K562 (cell line): ENCODE measurements at regions not wholly inside any gene's neighbourhood (a gene's known extent, or its start where the extent isn't known, plus 50 kb on each side); places are given as distances from the start of the nearest gene placed in this dataset.

Experiments used
- ATAC-seq: fragments of 200-7000 bp; cut with Tn5 transposase; 3 replicates; pipeline ENCODE4 v1.9.1; 2020; ENCODE audit warnings: moderate library complexity
- BruUV-seq: library from RNA; stranded (reverse); fragments of 400-500 nt; replicated peaks from 2 replicates; lab custom pipeline; 2021; lab: Mats Ljungman, UMichigan
- CTCF ChIA-PET: fragments of 300-600 bp; formaldehyde crosslinking; extraction: SDS; loops from one replicate; lab custom pipeline; 2021; ENCODE audit warnings: low intra/inter-chr PET ratio; lab: Yijun Ruan, JAX
- POLR2A ChIA-PET: fragments of 300-600, 350-650 bp; sonication (Branson Sonifier 250); formaldehyde crosslinking; extraction: SDS; loops from one replicate; lab custom pipeline; 2021; ENCODE audit warnings: antibody characterized with exemption, inconsistent platforms; lab: Yijun Ruan, JAX
- DNase-seq, 4 experiments: peaks; one replicate each; pipeline versions ENCODE4 v3.0.0 to v3.0.0-alpha.2; 2011 to 2018; ENCODE audit warnings: low spot score in 3 of 4, mixed read lengths in 3 of 4; ENCODE audit errors: extremely low read depth in 1 of 4
- FAIRE-seq: peaks from 2 replicates; lab custom pipeline; 2011; peaks lifted over from hg19 to GRCh38; lab: Jason Lieb, UNC
- H2AFZ ChIP-seq: 2 replicates; pipeline ENCODE4 v1.6.0; 2011; ENCODE audit warnings: low read depth, low read length, control low read depth, inconsistent platforms
- H3K27ac ChIP-seq: fragments of 200-600 bp; 3 replicates; pipeline ENCODE4 v1.8.0; 2011; ENCODE audit warnings: low read depth, mild to moderate bottlenecking, control low read depth, inconsistent platforms, low read length, moderate library complexity, mixed read lengths; ENCODE audit errors: extremely low read depth
- H3K27me3 ChIP-seq, 2 experiments: fragments of 300-600 bp in 1 of 2; 2 replicates in 1 of 2; 3 replicates in 1 of 2; pipeline versions ENCODE4 v1.6.0 to v1.8.0; 2011; ENCODE audit warnings: inconsistent platforms in 2 of 2, low read length in 2 of 2, mild to moderate bottlenecking in 1 of 2, mixed read lengths in 1 of 2, moderate library complexity in 1 of 2; ENCODE audit not compliant: control insufficient read depth in 2 of 2, insufficient read depth in 2 of 2
- H3K36me3 ChIP-seq: fragments of 300-600 bp; 3 replicates; pipeline ENCODE4 v1.8.0; 2011; ENCODE audit warnings: mild to moderate bottlenecking, low read length, inconsistent platforms; ENCODE audit not compliant: control insufficient read depth, insufficient read depth
- H3K4me1 ChIP-seq, 2 experiments: fragments of 200-600 bp in 1 of 2; replicated peaks in 1 of 2; 2 replicates in 1 of 2; 3 replicates in 1 of 2; pipeline versions ENCODE4 v1.5.1 to v1.8.0; 2011; ENCODE audit warnings: inconsistent platforms in 2 of 2, low read length in 2 of 2, mild to moderate bottlenecking in 1 of 2, mixed read lengths in 1 of 2, moderate library complexity in 1 of 2; ENCODE audit not compliant: control insufficient read depth in 2 of 2, insufficient read depth in 2 of 2
- H3K4me2 ChIP-seq: 2 replicates; pipeline ENCODE4 v1.6.1; 2011; ENCODE audit warnings: low read length, control low read depth, inconsistent platforms, mixed read lengths; ENCODE audit not compliant: insufficient read depth
- H3K4me3 ChIP-seq: fragments of 200-600 bp; sonication (generic), shearing (Covaris generic); 2 replicates; pipeline ENCODE4 v1.5.1; 2016; ENCODE audit warnings: control low read depth, inconsistent platforms
- H3K79me2 ChIP-seq: fragments of 200-600 bp; 3 replicates; pipeline ENCODE4 v1.8.0; 2011; ENCODE audit warnings: low read length, inconsistent platforms; ENCODE audit not compliant: control insufficient read depth, insufficient read depth
- H3K9ac ChIP-seq, 2 experiments: 2 replicates each; pipeline versions ENCODE4 v1.6.0 to v1.6.1; 2011; ENCODE audit warnings: low read depth in 2 of 2, low read length in 2 of 2, control low read depth in 1 of 2, inconsistent platforms in 1 of 2, mild to moderate bottlenecking in 1 of 2, mixed read lengths in 1 of 2; ENCODE audit not compliant: insufficient read depth in 1 of 2
- H3K9me1 ChIP-seq: one replicate; pipeline ENCODE4 v1.6.0; 2011; ENCODE audit warnings: inconsistent platforms, mild to moderate bottlenecking, low read length, moderate library complexity; ENCODE audit not compliant: control insufficient read depth, insufficient read depth
- H3K9me3 ChIP-seq: replicated peaks from 2 replicates; pipeline ENCODE4 v1.5.1; 2011; ENCODE audit warnings: low read depth, low read length, inconsistent platforms; ENCODE audit not compliant: control insufficient read depth, insufficient read depth
- H4K20me1 ChIP-seq: replicated peaks from 2 replicates; pipeline ENCODE4 v1.6.1; 2011; ENCODE audit warnings: low read length, inconsistent platforms, mixed read lengths; ENCODE audit not compliant: control insufficient read depth, insufficient read depth
- BACH1 ChIP-seq: fragments of 200-800 bp; sonication (Bioruptor generic); IDR thresholded peaks from 2 replicates; pipeline ENCODE4 v1.6.1; 2016; ENCODE audit warnings: missing genetic modification characterization, missing compliant biosample characterization
- BRF1 ChIP-seq: IDR thresholded peaks from 3 replicates; pipeline ENCODE4 v1.6.1; 2011; ENCODE audit warnings: borderline replicate concordance, mild to moderate bottlenecking; ENCODE audit not compliant: insufficient read length; ENCODE audit errors: extremely low read depth
- GABPA ChIP-seq: fragments of 200-800 bp; sonication (Bioruptor generic); conservative IDR thresholded peaks from 2 replicates; pipeline ENCODE4 v1.6.1; 2016; ENCODE audit warnings: low read depth, missing genetic modification characterization, missing compliant biosample characterization
- HDAC1 ChIP-seq, 2 experiments: fragments of 450-650 bp; IDR thresholded peaks; 2 replicates each; pipeline ENCODE4 v1.6.1; 2016 to 2017; ENCODE audit warnings: inconsistent platforms in 1 of 2, mild to moderate bottlenecking in 1 of 2, moderate library complexity in 1 of 2
- MEF2A ChIP-seq: IDR thresholded peaks from 2 replicates; pipeline ENCODE4 v1.6.1; 2011; ENCODE audit warnings: low read depth, mild to moderate bottlenecking, low read length, moderate library complexity; ENCODE audit not compliant: control insufficient read depth
- MLLT1 ChIP-seq, 2 experiments: fragments of 450-650 bp; IDR thresholded peaks; 2 replicates each; pipeline ENCODE4 v1.6.1; 2016
- NCOA2 ChIP-seq, 2 experiments: fragments of 450-650 bp; IDR thresholded peaks; 2 replicates each; pipeline ENCODE4 v1.6.1; 2018; ENCODE audit warnings: mild to moderate bottlenecking in 2 of 2, moderate library complexity in 1 of 2; ENCODE audit not compliant: partially characterized antibody in 2 of 2
- ZSCAN32 ChIP-seq: fragments of 450-650 bp; formaldehyde crosslinking; IDR thresholded peaks from 2 replicates; pipeline ENCODE4 v1.4.0; 2020; ENCODE audit warnings: mild to moderate bottlenecking, moderate library complexity
- WGBS: fragments of 100-300 bp; shearing (Covaris generic); methylation state at CpG from one replicate; pipeline ENCODE4 v1.1.6; 2016; ENCODE audit warnings: low coverage, mixed read lengths; ENCODE audit not compliant: insufficient coverage; ENCODE audit errors: missing lambda C conversion rate; 5-methylcytosine and 5-hydroxymethylcytosine counted together
- in situ Hi-C: fragments of 300-500 bp; cut with MboI; formaldehyde crosslinking; loops from 4 replicates; pipeline ENCODE4 v1.15.0; 2018; ENCODE audit warnings: inconsistent platforms, mixed read lengths
- intact Hi-C: fragments of 100-400 bp; cut with micrococcal nuclease; formaldehyde crosslinking; loops from 2 replicates; pipeline ENCODE4 v1.14.2; 2022

GRCh38 chr2:5040571-5040970 is 651.6 kb upstream of the SOX11 start:
- Histone ChIP-seq H3K27me3 (no peaks in the 10 kb centered on the region), H3K36me3 (no peaks in the 10 kb centered on the region), H3K9ac (no peak overlapping the region), H3K4me1 (no peaks in the 10 kb centered on the region), H3K79me2 (no peaks in the 10 kb centered on the region), H4K20me1 (no peaks in the 10 kb centered on the region), H3K9me1 (no peaks in the 10 kb centered on the region), H3K4me2 (no peak overlapping the region), H3K9me3 (no peaks in the 10 kb centered on the region), H2AFZ (no peak overlapping the region), H3K4me3 (no peak overlapping the region), H3K27ac (no peak overlapping the region)
- in situ Hi-C loops = no loop called here
- no peak for ATAC-seq
- no peak for DNase-seq
- 2% methylated on average over 3 of the region's 3 CpGs for WGBS
- FAIRE-seq = no peak
- TF ChIP-seq NCOA2 (IDR thresholded peaks at IDR 0.05; ENCODE audit: partially characterized antibody in 2 of 2) (no peak), HDAC1 (IDR thresholded peaks at IDR 0.05) (no peak), MEF2A (no peak), BACH1 (no peak), GABPA (tag) (no peak), ZSCAN32 (no peak), MLLT1 (IDR thresholded peaks at IDR 0.05) (no peak), BRF1 (no peak)
- no TSS peak for BruUV-seq
- ChIA-PET POLR2A (no interaction called here), CTCF (no interaction called here)
- intact Hi-C loops = no loop called here
